Daoy (cell line): ENCODE measurements at regions not wholly inside any gene's neighbourhood (a gene's known extent, or its start where the extent isn't known, plus 50 kb on each side); places are given as distances from the start of the nearest gene placed in this dataset.
"Not testable (repeated sequence)": the region's sequence is repeated elsewhere in the genome, so short reads cannot be mapped to it uniquely, and the experiment has no call there.

Source experiments
- DNase-seq: peaks from one replicate; pipeline ENCODE4 v3.0.0-alpha.2; 2015; ENCODE audit warnings: low read depth

- DNase-seq, result no peak
Observed at GRCh38 chr11:103730131-103730940, 306.1 kb upstream of the DDI1 start.

GRCh38 chr11:103731670-103732069, 304.8 kb upstream of the DDI1 start:
- DNase-seq, result no peak

GRCh38 chr11:103733889-103734288, 302.6 kb upstream of the DDI1 start:
- DNase-seq, result no peak

GRCh38 chr11:103735497-103736032, 300.9 kb upstream of the DDI1 start:
- no peak for DNase-seq

GRCh38 chr11:103736315-103737036, 300.0 kb upstream of the DDI1 start:
- no peak for DNase-seq

- DNase-seq, result no peak
Observed at GRCh38 chr11:103737037-103737622, 299.3 kb upstream of the DDI1 start.

- no peak for DNase-seq
Observed at GRCh38 chr11:103737747-103738146, 298.7 kb upstream of the DDI1 start.

GRCh38 chr11:103739074-103739796, 297.2 kb upstream of the DDI1 start:
- not testable (repeated sequence) for DNase-seq

GRCh38 chr11:103744496-103745153, 291.8 kb upstream of the DDI1 start:
- DNase-seq, result no peak

GRCh38 chr11:103749158-103749557, 287.3 kb upstream of the DDI1 start:
- DNase-seq, result no peak

- DNase-seq, result no peak
Observed at GRCh38 chr11:103768816-103769215, 267.6 kb upstream of the DDI1 start.

GRCh38 chr11:103773059-103773458, 263.4 kb upstream of the DDI1 start:
- DNase-seq, result no peak

GRCh38 chr11:103773537-103773936, 262.9 kb upstream of the DDI1 start:
- DNase-seq, result no peak

- no peak for DNase-seq
Observed at GRCh38 chr11:103779054-103779453, 257.4 kb upstream of the DDI1 start.

GRCh38 chr11:103789952-103790351, 246.5 kb upstream of the DDI1 start:
- DNase-seq, result no peak

- no peak for DNase-seq
Observed at GRCh38 chr11:103792981-103793468, 243.4 kb upstream of the DDI1 start.

GRCh38 chr11:103794262-103794661, 242.2 kb upstream of the DDI1 start:
- DNase-seq, result no peak

- DNase-seq, result no peak
Observed at GRCh38 chr11:103798026-103798425, 238.4 kb upstream of the DDI1 start.

GRCh38 chr11:103798446-103798845, 238.0 kb upstream of the DDI1 start:
- DNase-seq, result no peak

- no peak for DNase-seq
Observed at GRCh38 chr11:103800406-103801114, 235.9 kb upstream of the DDI1 start.

- no peak for DNase-seq
Observed at GRCh38 chr11:103803062-103803461, 233.4 kb upstream of the DDI1 start.
